Pulmonary artery endothelial cell (primary cell): ENCODE measurements at regions not wholly inside any gene's neighbourhood (a gene's known extent, or its start where the extent isn't known, plus 50 kb on each side); places are given as distances from the start of the nearest gene placed in this dataset.

Source experiments
- DNase-seq: peaks from one replicate; pipeline ENCODE4 v3.0.0-alpha.2; 2011; ENCODE audit warnings: low read depth, low spot score

- DNase-seq = no peak
These were observed 199.1 kb upstream of the SLC14A2 start for GRCh38 chr18:45416168-45416567.

- no peak for DNase-seq
These were observed 197.9 kb upstream of the SLC14A2 start for GRCh38 chr18:45417392-45417791.

- no peak for DNase-seq
These were observed 191.6 kb upstream of the SLC14A2 start for GRCh38 chr18:45423659-45424058.

- DNase-seq = no peak
These were observed 185.2 kb upstream of the SLC14A2 start for GRCh38 chr18:45430041-45430440.

DNA sequence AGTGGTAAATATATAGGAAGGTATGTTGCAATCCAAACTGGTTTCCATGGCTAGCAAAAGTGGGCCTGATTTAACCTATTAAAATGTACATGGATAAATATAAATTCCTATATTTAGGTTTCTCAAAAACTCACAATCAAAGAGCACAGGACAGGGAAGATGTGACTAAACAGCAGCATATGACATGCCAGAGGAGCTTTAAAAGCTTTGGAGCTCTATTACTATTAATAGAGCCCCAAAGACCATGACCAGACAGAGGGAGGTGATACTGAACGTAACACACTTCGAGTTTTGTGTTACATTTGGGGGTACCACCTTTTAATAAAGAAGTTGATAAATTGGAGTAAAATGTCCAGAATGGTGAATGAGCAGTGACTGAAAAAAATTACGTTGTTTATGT, 179.5 kb upstream of the SLC14A2 start:
- no peak for DNase-seq

DNA sequence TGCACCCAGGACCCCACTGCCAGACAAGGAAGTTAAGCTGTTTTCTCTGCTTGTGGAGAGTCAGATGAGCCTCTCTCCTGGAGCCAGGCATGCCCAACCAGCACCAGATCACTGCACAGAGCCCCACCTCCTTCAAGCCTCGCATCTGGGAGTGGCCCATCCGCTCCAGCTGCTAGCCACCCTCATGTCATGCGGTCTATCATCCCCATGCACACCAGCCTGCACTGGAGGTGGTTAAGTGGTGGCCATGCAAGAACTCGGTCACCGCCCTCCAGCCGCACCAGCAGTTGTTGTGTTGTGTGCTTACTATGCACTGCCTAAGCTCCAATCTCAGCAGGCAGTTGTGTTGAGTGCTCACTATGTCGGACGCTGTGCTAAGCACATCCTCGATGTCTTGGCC, 177.9 kb upstream of the SLC14A2 start:
- DNase-seq = no peak

GRCh38 chr18:45439851-45440645, 175.2 kb upstream of the SLC14A2 start:
- no peak for DNase-seq

- no peak for DNase-seq
These were observed 174.0 kb upstream of the SLC14A2 start for GRCh38 chr18:45441110-45441847.

- DNase-seq = no peak
These were observed 171.2 kb upstream of the SLC14A2 start for GRCh38 chr18:45444040-45444439.

GRCh38 chr18:45447355-45448265, 167.7 kb upstream of the SLC14A2 start:
- no peak for DNase-seq

- no peak for DNase-seq
These were observed 166.4 kb upstream of the SLC14A2 start for GRCh38 chr18:45448871-45449270.

GRCh38 chr18:45449418-45450227, 165.7 kb upstream of the SLC14A2 start:
- DNase-seq = no peak

- no peak for DNase-seq
These were observed 158.9 kb upstream of the SLC14A2 start for GRCh38 chr18:45456090-45457021.

- DNase-seq = no peak
These were observed 157.2 kb upstream of the SLC14A2 start for GRCh38 chr18:45458033-45458432.

GRCh38 chr18:45462179-45462578, 153.1 kb upstream of the SLC14A2 start:
- DNase-seq = no peak

DNA sequence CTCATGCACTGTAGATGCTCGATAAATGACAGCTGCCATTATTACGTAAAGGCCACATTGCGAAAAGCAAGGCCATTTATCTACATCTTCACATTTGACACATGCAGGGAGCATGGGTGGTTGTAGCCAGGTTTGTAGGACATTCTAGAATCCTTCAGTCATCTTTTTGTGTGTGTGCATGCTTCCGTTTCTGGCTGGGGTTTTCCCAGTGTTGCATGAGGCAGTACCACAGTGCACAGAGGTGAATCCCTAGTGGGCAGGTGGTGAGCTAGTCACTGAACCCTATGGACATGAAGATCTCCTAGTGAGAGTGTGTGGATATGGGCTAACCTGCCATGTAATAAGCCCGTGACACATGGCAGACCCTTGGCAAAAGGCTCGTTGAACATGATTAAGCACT, 151.8 kb upstream of the SLC14A2 start:
- DNase-seq = no peak

- no peak for DNase-seq
These were observed 150.7 kb upstream of the SLC14A2 start for GRCh38 chr18:45464619-45465018.

- no peak for DNase-seq
These were observed 148.0 kb upstream of the SLC14A2 start for GRCh38 chr18:45467293-45467692.

- DNase-seq = no peak
These were observed 147.3 kb upstream of the SLC14A2 start for GRCh38 chr18:45467945-45468344.

DNA sequence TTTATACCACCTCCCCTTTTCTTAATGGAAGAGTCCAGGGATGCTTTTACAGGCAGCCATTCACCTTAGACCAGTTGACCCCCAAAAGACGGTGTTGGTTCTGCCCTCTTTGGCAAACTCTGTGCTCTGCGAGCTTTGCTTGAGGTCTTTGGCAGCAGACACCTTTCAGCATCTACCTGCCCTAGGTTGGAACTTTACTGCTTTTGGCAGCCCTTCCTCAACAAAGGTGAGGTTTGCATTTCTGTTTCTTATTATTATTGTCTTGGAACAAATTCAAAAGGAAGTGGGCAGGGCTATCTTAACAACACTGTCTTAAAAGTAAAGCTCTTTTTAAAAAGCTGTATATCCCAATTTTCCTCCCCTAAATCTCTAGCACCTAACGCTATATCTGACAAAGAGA, 136.4 kb upstream of the SLC14A2 start:
- no peak for DNase-seq
